ENCODE measurements at regions not wholly inside any gene's neighbourhood (a gene's known extent, or its start where the extent isn't known, plus 50 kb on each side); places are given as distances from the start of the nearest gene placed in this dataset.

DNA sequence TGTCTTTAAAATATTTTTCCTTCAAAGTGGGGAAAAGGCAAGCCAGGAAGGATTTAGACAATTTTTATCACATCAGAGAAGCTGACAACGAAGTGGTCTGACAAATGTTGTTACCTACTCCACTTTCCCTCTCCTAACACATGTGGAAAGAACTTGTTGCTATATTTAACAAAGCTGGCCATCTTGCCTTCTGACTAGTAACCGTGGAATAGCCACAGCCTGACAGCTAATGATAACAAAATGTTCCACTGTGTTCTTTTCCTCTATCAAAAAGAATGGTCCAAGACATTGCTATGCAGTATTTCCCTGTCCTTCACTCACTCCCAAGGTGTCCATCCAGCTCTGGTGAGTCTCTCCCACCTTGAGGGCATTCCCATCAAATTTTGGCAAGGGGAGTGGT lies 481.4 kb upstream of the THBS1 start:
- TF ChIP-seq ZNF3 (CRISPR knock-in tag; IDR thresholded peaks at IDR 0.05) = no peak
- TF ChIP-seq ELF1 (CRISPR knock-in tag; IDR thresholded peaks at IDR 0.05) = no peak
- no peak for TF ChIP-seq ZNF782 (CRISPR knock-in tag; IDR thresholded peaks at IDR 0.05; ENCODE audit: borderline replicate concordance)
- TF ChIP-seq MLXIP (CRISPR knock-in tag; IDR thresholded peaks at IDR 0.05; ENCODE audit: borderline replicate concordance) = no peak
- no peak for TF ChIP-seq HOXA9 (CRISPR knock-in tag; IDR thresholded peaks at IDR 0.05; ENCODE audit: borderline replicate concordance)
- TF ChIP-seq CHD4 (IDR thresholded peaks at IDR 0.05; ENCODE audit: borderline replicate concordance, low read length) = no peak
- no peak for TF ChIP-seq FOXJ3 (CRISPR knock-in tag; IDR thresholded peaks at IDR 0.05; ENCODE audit: borderline replicate concordance)
- TF ChIP-seq ZNF792 (CRISPR knock-in tag; IDR thresholded peaks at IDR 0.05) = no peak
- no peak for TF ChIP-seq ZBTB46 (CRISPR knock-in tag; IDR thresholded peaks at IDR 0.05; ENCODE audit: borderline replicate concordance)
- no peak for TF ChIP-seq MTA3 (CRISPR knock-in tag; IDR thresholded peaks at IDR 0.05)
- TF ChIP-seq TEF (CRISPR knock-in tag; IDR thresholded peaks at IDR 0.05) = no peak
- no peak for TF ChIP-seq JUND (CRISPR knock-in tag; IDR thresholded peaks at IDR 0.05)
- TF ChIP-seq ZNF672 (CRISPR knock-in tag; IDR thresholded peaks at IDR 0.05) = no peak
- no peak for TF ChIP-seq ZKSCAN5 (CRISPR knock-in tag; IDR thresholded peaks at IDR 0.05)
- no peak for TF ChIP-seq ZNF746 (CRISPR knock-in tag; IDR thresholded peaks at IDR 0.05)
- no peak for TF ChIP-seq NCOA2 (CRISPR knock-in tag; IDR thresholded peaks at IDR 0.05)
- no peak overlapping the region for H2AFZ ChIP-seq (ENCODE audit: low read length)
- H3K9me3 ChIP-seq (ENCODE audit: low read length) = no peaks in the 10 kb centered on the region
- H3K4me3 ChIP-seq (replicated peaks in 1 of 3; ENCODE audit: insufficient read depth in 1 of 3, low read depth in 2 of 3, low read length in 3 of 3) = no peak overlapping the region
- intact Hi-C loops (cut with micrococcal nuclease; ENCODE audit: unreplicated experiment) (no loop called here), in situ Hi-C loops (cut with HindIII; ENCODE audit: extremely low pct_ligation_motif_present, low pct_unique_long_range_greater_than_20kb) (no loop called here)
- no peak overlapping the region for H3K4me2 ChIP-seq (ENCODE audit: low read depth, low read length)
- DNase-seq (ENCODE audit: low spot score) (no peak), ATAC-seq (no peak), FAIRE-seq (no peak)
- ChIA-PET POLR2A (no interaction called here), CTCF (ENCODE audit: low intra/inter-chr PET ratio, low total read pairs) (no interaction called here)
- no peaks in the 10 kb centered on the region for H3K4me1 ChIP-seq (ENCODE audit: insufficient read depth, low read length)
- WGBS (ENCODE audit: low lambda C conversion rate) = 32% methylated on average over 2 of the region's 2 CpGs
- H3K27ac ChIP-seq (ENCODE audit: extremely low read length, insufficient read depth, low read length) = no peak overlapping the region
- no TSS peak for BruUV-seq (replicated peaks)
- no peaks in the 10 kb centered on the region for H3K79me2 ChIP-seq (ENCODE audit: insufficient read depth, low read length)
- peaks cover 0 to 4% of the 10 kb centered on the region in 2 experiments; a peak in 1 of 5 replicates for H3K27me3 ChIP-seq (ENCODE audit: control insufficient read depth in 1 of 2, insufficient read depth in 2 of 2, low read length in 2 of 2)
- no peak overlapping the region for H3K9ac ChIP-seq (ENCODE audit: insufficient read depth, low read depth, low read length)
- no peaks in the 10 kb centered on the region for H3K36me3 ChIP-seq (replicated peaks in 1 of 2; ENCODE audit: control insufficient read depth in 1 of 2, insufficient read depth in 2 of 2, low read length in 2 of 2)
- H4K20me1 ChIP-seq (ENCODE audit: insufficient read depth, low read length) = no peaks in the 10 kb centered on the region
